22Rv1 (cell line): ENCODE measurements at regions not wholly inside any gene's neighbourhood (a gene's known extent, or its start where the extent isn't known, plus 50 kb on each side); places are given as distances from the start of the nearest gene placed in this dataset.

Experiments used
- H3K27ac ChIP-seq: fragments of 450-650 bp; 2 replicates; pipeline ENCODE4 v1.5.1; 2017
- CTCF ChIP-seq: fragments of 450-650 bp; IDR thresholded peaks from 2 replicates; pipeline ENCODE4 v1.5.1; 2017; ENCODE audit warnings: mild to moderate bottlenecking
- ZFX ChIP-seq: fragments of 450-650 bp; IDR thresholded peaks from 2 replicates; pipeline ENCODE4 v1.6.1; 2017; ENCODE audit warnings: antibody characterized with exemption, borderline replicate concordance

GRCh38 chr1:177487481-177487880, 316.7 kb downstream of the BRINP2 start:
- H3K27ac ChIP-seq: no peak overlapping the region
- TF ChIP-seq ZFX: no peak

GRCh38 chr1:177480741-177481305, 310.1 kb downstream of the BRINP2 start:
- no peak for TF ChIP-seq CTCF
- TF ChIP-seq ZFX: no peak
- H3K27ac ChIP-seq: no peak overlapping the region

GRCh38 chr1:177479600-177479999, 308.8 kb downstream of the BRINP2 start:
- no peak overlapping the region for H3K27ac ChIP-seq
- no peak for TF ChIP-seq ZFX

GRCh38 chr1:177476676-177477075, 305.9 kb downstream of the BRINP2 start:
- no peak overlapping the region for H3K27ac ChIP-seq
- TF ChIP-seq ZFX (no peak), CTCF (no peak)

- H3K27ac ChIP-seq: no peak overlapping the region
- TF ChIP-seq ZFX: no peak
- TF ChIP-seq CTCF: no peak
Observed at GRCh38 chr1:177472567-177472966, 301.8 kb downstream of the BRINP2 start.

- TF ChIP-seq ZFX: no peak
- no peak for TF ChIP-seq CTCF
- H3K27ac ChIP-seq: no peak overlapping the region
Observed at GRCh38 chr1:177471244-177471643, 300.5 kb downstream of the BRINP2 start.

GRCh38 chr1:177469519-177469918, 298.8 kb downstream of the BRINP2 start:
- TF ChIP-seq ZFX: no peak
- no peak for TF ChIP-seq CTCF
- H3K27ac ChIP-seq: no peak overlapping the region

GRCh38 chr1:177466286-177466685, 295.5 kb downstream of the BRINP2 start:
- TF ChIP-seq CTCF (no peak), ZFX (no peak)
- no peak overlapping the region for H3K27ac ChIP-seq

GRCh38 chr1:177464686-177465085, 293.9 kb downstream of the BRINP2 start:
- no peak for TF ChIP-seq CTCF
- TF ChIP-seq ZFX: no peak
- H3K27ac ChIP-seq: no peak overlapping the region
